UCSD-AML1 (cell line): ENCODE measurements at regions not wholly inside any gene's neighbourhood (a gene's known extent, or its start where the extent isn't known, plus 50 kb on each side); places are given as distances from the start of the nearest gene placed in this dataset.
"Not testable (repeated sequence)": the region's sequence is repeated elsewhere in the genome, so short reads cannot be mapped to it uniquely, and the experiment has no call there.

Experiments
- DNase-seq: peaks from one replicate; lab custom pipeline; 2025; ENCODE audit not compliant: unreplicated experiment; lab: John Stamatoyannopoulos, UW

DNA sequence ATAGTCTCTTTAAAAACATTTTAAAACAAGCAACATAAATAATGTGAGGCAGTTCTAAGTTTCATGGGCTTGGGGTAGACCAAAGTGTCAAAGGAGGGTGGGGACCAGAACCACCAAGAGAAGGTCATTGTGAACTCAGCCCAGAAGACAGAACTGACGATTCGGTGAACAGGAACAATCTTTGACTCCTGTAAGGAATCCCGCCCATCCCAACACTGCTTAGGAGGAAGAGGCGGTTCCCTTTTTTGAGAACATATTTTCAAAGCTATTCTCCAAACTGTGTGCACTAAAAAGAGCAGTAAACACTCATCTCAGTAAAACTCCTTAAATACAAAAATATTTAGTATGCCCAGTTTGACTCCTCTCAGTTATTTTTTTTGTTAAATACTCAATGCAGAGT lies 176.5 kb upstream of the TLE4 start:
- no peak for DNase-seq

DNA sequence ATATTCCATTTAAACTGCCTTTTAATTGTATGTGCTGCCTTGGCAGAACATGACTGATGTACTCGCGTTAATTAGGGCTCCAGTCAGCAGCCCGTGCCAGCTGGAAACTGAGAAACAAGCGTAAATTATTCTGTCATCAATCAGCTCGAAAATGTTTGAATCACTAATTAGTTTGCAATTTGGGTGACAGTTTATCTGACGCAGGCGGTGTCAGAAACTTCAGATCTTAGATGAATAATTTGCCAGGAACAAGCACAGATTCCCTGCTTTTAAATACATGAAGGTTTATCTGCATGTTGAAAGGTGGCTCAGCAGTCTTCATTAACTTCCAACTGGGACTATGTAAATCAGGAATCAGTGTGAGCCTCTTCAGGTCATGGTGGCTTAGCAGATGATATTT lies 176.0 kb upstream of the TLE4 start:
- no peak for DNase-seq

DNA sequence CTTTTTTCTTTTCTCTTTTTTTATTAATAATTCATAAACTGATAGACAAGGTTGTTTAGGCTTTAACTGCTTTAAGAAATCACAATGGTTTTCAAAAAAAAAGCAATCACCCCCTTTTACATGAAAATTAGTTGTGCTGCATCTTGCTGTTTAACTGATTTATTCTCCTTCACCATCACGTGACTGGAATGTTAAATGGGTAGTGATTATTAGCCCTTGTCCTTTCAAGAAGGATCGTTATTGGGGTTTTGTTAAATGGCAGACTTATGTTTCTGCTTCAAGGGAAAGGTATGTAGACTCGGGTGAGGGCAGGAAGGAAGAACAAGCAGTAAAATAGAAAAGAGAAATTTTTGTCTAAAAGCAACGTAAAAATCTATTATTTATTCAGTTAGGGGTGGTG lies 175.6 kb upstream of the TLE4 start:
- DNase-seq = no peak

DNA sequence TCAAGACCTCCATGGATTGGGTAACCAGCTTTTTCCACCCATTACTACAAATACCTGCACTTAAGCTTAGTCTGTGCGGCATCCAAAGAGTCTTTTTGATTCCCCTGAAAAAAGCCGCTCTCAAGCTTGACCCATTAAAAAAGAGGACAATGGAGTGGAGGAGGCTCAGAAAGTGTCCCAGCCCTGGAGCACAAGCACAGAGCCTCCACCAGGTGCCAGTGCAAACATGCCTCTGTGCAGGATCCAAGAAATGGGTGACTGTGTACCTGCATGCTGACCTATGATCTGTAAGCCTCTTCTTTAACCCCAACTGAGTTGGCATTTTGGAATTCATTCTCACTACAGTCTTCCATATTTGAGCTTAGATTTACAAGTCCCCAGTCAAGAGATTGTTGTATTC lies 168.3 kb upstream of the TLE4 start:
- no peak for DNase-seq

DNA sequence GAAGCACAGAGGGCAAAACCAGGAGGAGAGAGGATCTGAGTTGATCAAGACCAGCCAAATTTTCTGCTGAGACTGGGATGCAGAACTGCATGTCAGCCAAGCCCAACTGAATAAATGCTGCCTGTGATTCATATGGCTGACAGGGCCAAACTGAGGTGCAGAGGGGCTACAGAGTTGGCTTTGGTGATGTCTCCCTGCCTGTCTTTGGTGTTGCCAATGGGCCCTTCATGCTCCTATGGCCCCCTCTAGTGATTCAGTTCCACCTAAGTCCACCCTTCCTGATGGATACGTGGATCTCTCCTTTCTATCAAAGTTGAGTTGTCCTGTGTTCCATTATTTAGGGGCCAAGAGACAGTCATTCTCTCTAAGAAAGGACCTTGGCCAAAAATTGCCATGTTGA lies 163.6 kb upstream of the TLE4 start:
- DNase-seq = no peak

DNA sequence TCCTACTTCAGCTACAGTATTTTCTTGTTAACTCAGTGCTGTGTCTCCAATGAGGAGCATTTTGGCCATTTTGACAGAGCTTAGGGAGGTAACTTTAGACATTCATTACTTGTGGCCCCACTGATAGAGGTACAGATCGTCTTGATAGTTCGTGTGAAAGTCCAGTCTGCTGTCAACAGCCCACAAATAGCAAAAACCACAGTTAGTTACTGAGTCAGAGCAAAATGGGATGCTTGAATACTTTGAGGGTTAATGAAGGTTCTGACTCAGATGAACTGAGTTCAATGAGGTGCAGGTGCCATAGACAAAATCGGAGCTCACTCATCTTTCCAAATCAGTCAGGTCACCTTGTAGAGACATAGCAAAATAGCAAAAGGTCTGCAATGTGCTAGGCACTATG lies 163.1 kb upstream of the TLE4 start:
- DNase-seq = no peak

DNA sequence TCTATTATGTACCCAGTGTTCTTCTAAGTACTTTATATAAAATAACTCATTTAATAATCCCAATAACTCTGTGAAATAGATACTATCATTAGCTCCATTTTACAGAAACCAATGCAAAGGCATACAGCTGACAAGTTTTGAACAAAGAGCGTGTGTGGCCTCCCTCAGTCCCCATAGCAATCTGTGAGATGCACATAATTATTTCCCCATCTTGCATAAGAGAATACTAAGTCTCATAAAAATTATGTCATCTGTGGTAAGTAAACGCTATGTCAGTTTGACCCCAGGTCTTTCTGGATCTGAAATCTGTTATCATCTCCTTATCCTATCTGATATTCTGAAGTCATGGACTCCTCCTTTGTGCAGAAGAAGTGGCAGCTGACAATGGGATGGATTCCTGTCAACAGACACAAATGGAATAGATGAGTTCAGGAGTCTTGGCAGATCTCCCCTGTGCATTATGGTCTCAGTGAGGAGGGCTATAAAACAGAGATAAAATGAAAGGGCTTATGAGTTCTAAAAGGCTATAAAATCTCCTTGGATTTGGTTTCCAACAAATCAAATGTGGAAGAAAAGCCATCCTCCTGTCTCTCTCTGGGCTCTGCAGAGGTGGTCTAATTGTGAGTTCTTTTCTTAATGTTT lies 162.5 kb upstream of the TLE4 start:
- DNase-seq = no peak

DNA sequence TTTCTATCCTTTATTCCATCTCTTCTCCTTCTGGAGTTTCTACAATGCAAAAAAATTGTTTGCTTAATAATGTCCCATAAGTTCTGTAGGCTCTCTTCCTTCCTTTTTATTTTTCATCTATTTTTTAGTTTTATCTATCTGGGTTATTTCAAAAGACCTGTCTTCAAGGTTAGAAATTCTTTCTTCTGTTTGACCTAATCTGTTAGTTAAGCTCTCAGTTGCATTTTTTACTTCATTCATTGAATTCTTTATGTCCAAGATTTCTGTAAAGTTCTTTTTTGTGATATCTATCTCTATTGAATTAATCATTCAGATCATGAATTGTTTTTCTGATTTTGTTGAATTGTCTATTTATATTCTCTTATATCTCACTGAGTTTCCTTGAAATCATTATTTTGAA lies 145.9 kb upstream of the TLE4 start:
- DNase-seq = no peak

DNA sequence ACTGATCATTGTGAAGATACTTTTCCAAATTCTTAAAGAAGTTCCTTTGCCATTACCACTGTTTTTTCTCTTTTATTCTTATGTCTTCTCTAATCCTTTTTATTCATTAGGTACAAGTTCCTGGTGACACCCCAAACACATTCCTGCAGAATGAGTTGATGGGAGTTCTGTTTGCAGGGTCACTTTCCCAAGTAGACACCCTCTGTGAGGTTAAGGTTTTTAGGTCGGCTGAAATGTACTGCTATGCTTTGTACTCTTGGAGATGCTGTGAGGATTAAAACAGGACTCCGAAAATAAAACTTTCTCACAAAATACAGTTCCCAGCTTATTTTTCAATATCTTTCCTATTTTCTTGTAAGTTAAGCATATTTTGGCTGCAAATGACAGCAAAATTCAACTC lies 143.3 kb upstream of the TLE4 start:
- DNase-seq = no peak

DNA sequence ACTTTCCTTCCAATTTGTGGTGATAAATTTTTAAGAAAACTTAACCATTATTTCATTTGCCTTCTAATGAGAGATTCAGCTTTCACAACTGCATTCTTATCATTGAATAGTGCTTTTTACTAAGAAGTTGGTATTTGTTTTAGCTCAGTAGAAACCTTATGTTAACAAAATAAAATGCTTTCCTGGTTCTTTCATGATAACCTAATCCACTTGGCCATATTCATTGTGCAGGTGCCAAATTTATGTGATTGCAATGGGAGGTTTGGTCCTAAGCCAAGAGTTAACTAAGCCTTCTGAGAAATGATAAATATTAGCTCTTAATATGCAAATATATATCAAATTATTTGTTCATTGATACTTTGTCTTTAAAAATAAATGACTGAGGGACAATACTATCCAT lies 141.1 kb upstream of the TLE4 start:
- DNase-seq = no peak

DNA sequence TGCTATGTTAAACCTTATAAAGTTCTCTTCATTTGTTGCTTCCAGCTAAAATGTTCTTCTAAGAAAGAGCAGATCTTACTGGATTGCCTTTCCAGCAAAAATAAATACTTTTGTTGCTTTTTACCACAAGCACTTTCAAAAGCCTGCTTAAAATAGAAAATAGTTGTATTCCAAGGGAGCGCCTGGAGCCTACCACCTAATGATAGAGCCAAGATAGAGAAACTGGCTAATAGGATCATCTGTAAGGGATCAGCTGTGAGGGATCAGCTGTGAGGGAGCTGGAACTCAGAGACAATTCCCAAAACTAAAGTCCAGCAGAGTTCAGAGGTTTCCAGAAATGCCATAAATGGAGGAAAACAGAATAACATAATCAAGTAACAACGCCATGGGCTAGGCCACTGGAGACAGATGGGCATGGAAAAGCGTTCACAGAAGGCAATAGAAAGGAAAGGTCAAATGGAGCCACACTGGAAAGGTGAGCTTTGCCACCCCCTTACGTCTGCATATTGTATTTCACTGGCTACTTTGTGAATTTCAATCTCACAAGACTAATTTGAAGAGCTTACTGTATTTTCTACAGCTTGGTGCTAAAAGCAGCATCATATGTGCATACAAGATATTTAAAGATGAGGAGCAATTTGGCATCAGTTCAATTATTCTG lies 140.6 kb upstream of the TLE4 start:
- DNase-seq = no peak

DNA sequence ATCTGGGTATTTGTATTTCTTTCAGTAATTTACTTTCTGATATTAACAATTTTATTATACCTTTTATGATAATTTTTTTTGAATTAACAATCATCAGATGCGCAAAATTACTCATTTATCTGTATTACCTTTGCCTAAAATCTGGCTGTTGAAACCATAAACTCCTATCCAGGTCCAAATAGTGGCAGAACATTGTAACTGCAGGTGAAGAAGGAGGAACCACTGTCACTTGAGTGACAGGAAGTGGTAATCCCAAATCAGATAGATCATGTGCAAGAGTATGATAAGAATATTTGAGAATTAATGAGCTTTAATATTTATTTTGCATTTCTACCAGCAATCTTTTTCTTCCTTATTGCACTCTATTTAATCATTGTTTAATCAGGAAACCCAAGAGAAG lies 139.3 kb upstream of the TLE4 start:
- no peak for DNase-seq

DNA sequence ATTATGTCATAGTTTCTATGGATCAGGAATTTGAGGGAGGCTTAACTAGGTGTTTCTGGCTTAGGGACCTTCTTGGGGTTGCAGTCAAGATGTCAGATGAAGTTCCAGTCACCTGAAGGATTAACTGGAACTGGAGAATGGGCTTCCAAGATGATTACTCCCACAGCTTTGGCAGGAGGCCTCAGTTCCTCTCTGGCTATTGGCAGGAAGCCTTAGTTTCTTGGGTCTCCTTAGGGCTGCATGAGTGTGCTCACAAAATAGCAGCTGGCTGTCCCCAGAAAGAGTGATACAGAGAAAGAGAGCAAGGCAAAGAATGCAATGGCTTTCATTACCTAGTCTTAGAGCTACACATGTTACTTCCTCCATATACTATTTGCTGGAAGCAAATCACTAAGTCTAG lies 138.1 kb upstream of the TLE4 start:
- DNase-seq = no peak

DNA sequence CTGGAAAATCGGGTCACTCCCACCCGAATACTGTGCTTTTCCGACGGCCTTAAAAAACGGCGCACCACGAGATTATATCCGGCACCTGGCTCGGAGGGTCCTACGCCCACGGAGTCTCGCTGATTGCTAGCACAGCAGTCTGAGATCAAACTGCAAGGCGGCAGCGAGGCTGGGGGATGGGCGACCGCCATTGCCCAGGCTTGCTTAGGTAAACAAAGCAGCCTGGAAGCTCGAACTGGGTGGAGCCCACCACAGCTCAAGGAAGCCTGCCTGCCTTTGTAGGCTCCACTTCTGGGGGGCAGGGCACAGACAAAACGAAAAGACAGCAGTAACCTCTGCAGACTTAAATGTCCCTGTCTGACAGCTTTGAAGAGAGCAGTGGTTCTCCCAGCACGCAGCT lies 132.5 kb upstream of the TLE4 start:
- not testable (repeated sequence) for DNase-seq

DNA sequence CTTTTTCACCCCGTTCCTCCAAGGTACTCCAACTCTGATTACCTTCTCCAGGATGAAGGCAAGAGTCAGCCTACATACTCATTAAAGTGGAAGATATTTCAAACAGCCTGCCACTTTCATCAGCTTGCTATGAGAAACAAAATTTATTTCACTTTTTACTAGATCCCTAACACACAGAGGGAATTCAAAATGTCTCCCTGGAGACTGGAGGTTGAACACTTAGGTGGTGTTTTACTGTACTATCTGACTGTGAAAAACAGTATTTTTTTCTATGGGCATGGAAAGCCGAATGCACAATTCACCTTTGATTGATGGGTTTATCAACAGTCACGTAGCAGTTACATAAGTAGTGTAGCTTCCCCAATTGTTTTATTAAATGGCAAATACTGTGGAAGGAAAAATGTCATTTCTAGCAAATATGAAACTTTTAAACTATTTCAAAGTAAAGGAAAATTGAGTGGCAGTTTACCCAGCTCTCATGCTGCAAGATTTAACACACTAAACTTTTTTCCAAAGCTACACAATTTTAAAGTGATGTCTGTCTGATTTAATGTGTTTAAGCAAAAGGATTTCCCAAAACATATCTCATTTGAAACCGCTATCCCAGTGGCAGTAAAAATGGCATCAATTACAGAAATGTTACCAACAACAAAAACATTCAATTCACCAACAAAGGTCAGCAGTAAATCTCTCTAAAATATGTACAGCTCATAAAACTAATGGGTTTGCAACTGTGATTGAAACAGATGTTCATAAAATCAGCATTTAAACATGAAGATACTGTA lies 125.0 kb upstream of the TLE4 start:
- no peak for DNase-seq

DNA sequence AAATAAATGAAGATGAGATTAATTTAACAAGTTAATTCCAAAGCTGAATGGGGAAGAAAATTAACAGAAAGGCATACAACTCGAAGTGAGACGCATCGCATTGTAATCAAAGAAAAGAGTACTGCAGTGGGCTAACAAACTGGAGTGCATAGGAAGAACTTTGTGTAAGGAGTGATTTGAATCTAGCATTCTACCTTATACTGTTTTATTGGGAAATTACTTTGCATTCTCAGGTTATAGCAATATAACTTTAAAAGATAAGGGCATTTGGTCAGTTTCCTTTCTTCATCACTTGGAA lies 124.5 kb upstream of the TLE4 start:
- DNase-seq = no peak

DNA sequence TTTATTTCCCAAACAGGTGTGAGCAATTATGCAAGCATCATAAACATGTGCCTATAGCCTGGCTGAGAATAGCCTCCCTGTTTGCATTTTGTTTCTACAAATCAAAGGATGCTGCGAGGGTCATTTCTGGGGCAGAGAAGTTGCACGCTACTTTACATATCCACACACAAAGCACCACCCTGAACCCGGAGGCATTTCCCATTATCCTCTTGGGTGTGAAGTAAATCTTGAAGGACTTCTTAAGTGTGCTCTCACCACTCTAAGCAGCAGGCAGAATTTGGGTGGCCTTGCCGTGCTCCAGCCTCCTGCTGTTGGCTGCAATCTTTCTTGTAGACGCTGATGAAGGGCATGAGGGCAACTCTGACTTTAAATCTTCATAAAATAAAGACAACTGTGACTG lies 124.0 kb upstream of the TLE4 start:
- DNase-seq = no peak

DNA sequence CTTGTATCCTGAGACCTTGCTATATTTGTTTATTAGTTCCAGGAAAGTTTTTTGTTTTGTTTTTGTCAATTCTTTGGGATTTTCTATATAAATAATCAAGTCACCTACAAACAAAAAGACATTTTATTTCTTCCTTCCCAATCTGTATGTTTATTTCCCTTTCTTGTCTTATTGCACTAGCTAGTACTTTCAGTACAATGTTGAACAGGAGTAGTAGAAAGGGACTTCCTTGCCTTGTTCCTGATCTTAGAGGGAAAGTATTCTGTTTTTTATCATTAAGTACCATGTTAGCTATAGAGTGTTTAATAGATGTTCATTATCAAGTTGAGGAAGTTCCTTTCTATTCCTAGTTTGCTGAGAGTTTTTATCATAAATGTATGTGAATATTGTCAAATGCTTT lies 119.5 kb upstream of the TLE4 start:
- no peak for DNase-seq

DNA sequence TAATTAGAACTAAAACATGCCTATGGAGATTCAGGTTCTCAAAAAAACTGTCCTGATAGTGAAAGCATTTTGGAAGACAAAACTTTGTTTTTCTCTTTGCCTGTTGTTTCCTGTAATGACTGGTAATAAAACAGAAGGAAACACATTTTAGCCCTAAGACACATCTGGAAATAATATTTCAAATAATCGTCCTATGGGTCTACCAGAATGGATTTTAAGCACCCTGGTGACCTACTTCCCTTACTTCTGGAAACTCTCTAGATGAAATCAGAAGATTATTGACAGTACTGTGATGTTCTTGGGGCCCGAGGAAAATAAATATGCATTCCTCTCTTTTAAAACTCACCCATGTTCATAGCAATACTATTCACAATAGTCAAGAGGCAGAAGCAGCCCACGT lies 110.1 kb upstream of the TLE4 start:
- no peak for DNase-seq

DNA sequence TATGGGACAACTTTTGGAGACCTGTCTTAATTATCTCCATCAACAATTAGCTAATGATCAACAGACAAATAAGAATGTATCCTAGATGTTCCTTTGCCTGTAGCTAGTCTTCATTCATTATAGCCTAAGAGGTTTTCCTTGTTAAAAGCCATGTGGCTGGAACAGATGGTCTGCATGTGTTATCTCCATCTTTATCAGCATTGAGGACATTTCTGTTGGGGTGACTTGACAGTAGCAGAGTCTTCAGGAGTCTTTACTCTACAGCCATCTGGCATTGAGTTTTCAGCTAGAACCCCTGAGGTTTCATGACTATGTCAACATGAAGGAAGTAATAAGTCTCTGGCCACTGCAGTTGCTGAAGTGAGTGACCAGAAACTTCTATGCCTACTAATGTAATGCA lies 106.6 kb upstream of the TLE4 start:
- no peak for DNase-seq

DNA sequence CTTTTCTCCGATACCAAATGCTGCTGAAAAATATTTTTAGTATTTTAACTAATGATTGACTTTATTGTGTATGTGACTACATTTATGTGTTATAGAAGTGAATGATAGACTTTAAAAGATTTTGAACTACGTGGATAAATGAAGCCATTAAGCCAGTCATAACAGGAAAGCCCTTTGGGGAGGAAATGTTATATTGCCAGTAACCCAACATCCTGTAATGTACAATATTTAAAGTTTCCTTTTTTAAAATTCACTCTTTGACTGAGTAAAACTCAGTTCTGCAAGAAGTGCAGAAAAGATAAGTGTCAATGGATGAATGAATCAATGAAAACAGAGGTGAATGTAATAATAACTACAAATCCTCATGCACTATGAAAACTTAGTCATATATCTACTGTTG lies 102.6 kb upstream of the TLE4 start:
- DNase-seq = no peak

DNA sequence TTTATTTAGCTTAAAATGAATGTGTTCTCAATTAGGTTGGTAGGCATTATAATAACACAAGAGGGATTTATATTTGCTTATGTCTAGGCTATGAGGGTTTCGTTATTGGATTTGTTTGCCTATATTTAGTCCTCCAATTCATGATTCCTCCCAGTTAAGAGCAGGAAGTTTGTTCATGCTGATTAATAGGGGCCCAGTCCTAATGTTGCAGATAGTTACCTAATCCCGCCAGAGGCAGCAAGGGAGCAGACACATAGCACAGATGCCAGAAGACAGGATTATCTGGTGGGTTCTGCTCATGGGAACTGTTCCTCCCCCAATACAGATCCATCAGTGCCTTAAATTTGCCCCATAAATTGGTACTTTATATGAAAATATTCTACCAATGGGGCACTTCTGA lies 100.8 kb upstream of the TLE4 start:
- no peak for DNase-seq
